Transverse colon (tissue), 4 donors: ENCODE measurements at regions not wholly inside any gene's neighbourhood (a gene's known extent, or its start where the extent isn't known, plus 50 kb on each side); places are given as distances from the start of the nearest gene placed in this dataset.
A peak's percentile ranks its signal among the peaks of the same experiment; 100 is the strongest.

ENCODE experiments used
- DNase-seq: peaks from one replicate; pipeline ENCODE4 v3.0.0-alpha.2; 2019
- H3K27ac ChIP-seq, 4 donors: fragments of 200-600 bp; sonication (generic); 2 replicates each; pipeline ENCODE4 v1.5.1; 2016 to 2018; ENCODE audit warnings: inconsistent platforms in 4 of 4
- H3K27me3 ChIP-seq: fragments of 200-600 bp; sonication (generic); 2 replicates; pipeline ENCODE4 v1.5.1; 2017; ENCODE audit warnings: inconsistent platforms
- H3K36me3 ChIP-seq, 4 donors: fragments of 200-600 bp; sonication (generic); 2 replicates each; pipeline ENCODE4 v1.5.1; 2017 to 2019; ENCODE audit warnings: inconsistent platforms in 4 of 4
- H3K4me1 ChIP-seq, 4 donors: fragments of 200-600 bp; sonication (generic); 2 replicates each; pipeline ENCODE4 v1.5.1; 2017 to 2020; ENCODE audit warnings: inconsistent platforms in 4 of 4
- H3K4me3 ChIP-seq, 4 donors: fragments of 200-600 bp; sonication (generic); 1 replicate in 1 of 4; 2 replicates in 3 of 4; pipeline versions ENCODE4 v1.5.1 to v1.6.1; 2017 to 2019; ENCODE audit warnings: inconsistent platforms in 4 of 4
- H3K9me3 ChIP-seq, 2 donors: fragments of 200-600 bp; sonication (generic); 2 replicates each; pipeline ENCODE4 v1.5.1; 2017 to 2019; ENCODE audit warnings: inconsistent platforms in 2 of 2
- CTCF ChIP-seq, 5 experiments: fragments of 200-600 bp in 3 of 5; fragments of 450-650 bp in 2 of 5; sonication (generic) in 3 of 5; IDR thresholded peaks; 1 replicate in 2 of 5; 2 replicates in 3 of 5; pipeline ENCODE4 v1.5.1; 2016 to 2017; ENCODE audit warnings: antibody characterized with exemption in 5 of 5, inconsistent platforms in 3 of 5, mild to moderate bottlenecking in 2 of 5, moderate library complexity in 1 of 5
- EP300 ChIP-seq: sonication (generic); formaldehyde crosslinking; IDR thresholded peaks from one replicate; pipeline ENCODE4 v1.6.1; 2017; ENCODE audit warnings: antibody characterized with exemption, low read depth
- POLR2A ChIP-seq: fragments of 450-650 bp; IDR thresholded peaks from one replicate; pipeline ENCODE4 v1.6.1; 2016; ENCODE audit warnings: antibody characterized with exemption, mild to moderate bottlenecking, moderate library complexity
- POLR2AphosphoS5 ChIP-seq, 3 donors: sonication (generic); formaldehyde crosslinking; IDR thresholded peaks; one replicate each; pipeline ENCODE4 v1.6.1; 2016; ENCODE audit warnings: antibody characterized with exemption in 3 of 3
- WGBS, 2 donors: methylation state at CpG; one replicate each; pipeline ENCODE4 v1.1.5; 2018; ENCODE audit warnings: low coverage in 1 of 2; 5-methylcytosine and 5-hydroxymethylcytosine counted together
- in situ Hi-C, 4 donors: fragments of 200-750 bp; cut with MboI; loops; one replicate each; pipeline versions ENCODE4 v1.15.0 to v1.15.1; 2017; ENCODE audit warnings: low sequenced_read_pairs in 3 of 4, low pct_ligation_motif_present in 1 of 4, low pct_unique_long_range_greater_than_20kb in 1 of 4
- intact Hi-C: fragments of 100-400 bp; cut with DNase I; formaldehyde crosslinking; loops from one replicate; pipeline ENCODE4 v1.15.1; 2023; ENCODE audit warnings: low total_unique reads

GRCh38 chr6:220312-220711 lies 72.0 kb upstream of the DUSP22 start:
- Histone ChIP-seq H3K36me3 (no peaks in the 10 kb centered on the region), H3K27ac (no peak overlapping the region), H3K4me3 (no peak overlapping the region), H3K27me3 (peaks cover 6% of the 10 kb centered on the region), H3K4me1 (no peaks in the 10 kb centered on the region), H3K9me3 (no peaks in the 10 kb centered on the region)
- in situ Hi-C loops = no loop called here
- intact Hi-C loops = no loop called here
- TF ChIP-seq POLR2A (no peak), EP300 (no peak), CTCF (IDR thresholded peaks at IDR 0.05) (no peak), POLR2AphosphoS5 (IDR thresholded peaks at IDR 0.05) (no peak)
- WGBS, 2 donors = 75 to 86% methylated on average over 4 of the region's 4 CpGs
- no peak for DNase-seq

GRCh38 chr6:220721-221475 lies 71.4 kb upstream of the DUSP22 start:
- H3K9me3 ChIP-seq = no peaks in the 10 kb centered on the region
- peak overlapping the region in 1 of 4 donors; percentile 13 for H3K27ac ChIP-seq
- no peaks in the 10 kb centered on the region for H3K4me1 ChIP-seq
- no peaks in the 10 kb centered on the region for H3K36me3 ChIP-seq
- H3K27me3 ChIP-seq = peaks cover 6% of the 10 kb centered on the region
- no peak for TF ChIP-seq POLR2AphosphoS5 (IDR thresholded peaks at IDR 0.05)
- no peak for TF ChIP-seq POLR2A
- TF ChIP-seq EP300 = no peak
- TF ChIP-seq CTCF (IDR thresholded peaks at IDR 0.05) = no peak
- no peak for DNase-seq
- intact Hi-C loops (no loop called here), in situ Hi-C loops (no loop called here)
- H3K4me3 ChIP-seq = no peak overlapping the region
- 60 to 67% methylated on average over 10 to 16 of the region's 16 CpGs for WGBS, 2 donors

- intact Hi-C loops = loop anchor here (2.0 kb wide), 1 partner anchor 77 kb away; no protein-coding TSS in a partner anchor
- Histone ChIP-seq H3K9me3 (no peaks in the 10 kb centered on the region), H3K4me3 (no peak overlapping the region), H3K27me3 (peaks cover 6% of the 10 kb centered on the region), H3K36me3 (no peaks in the 10 kb centered on the region), H3K27ac (peak overlapping the region in 1 of 4 donors; percentile 13), H3K4me1 (no peaks in the 10 kb centered on the region)
- DNase-seq = no peak
- WGBS, 2 donors = 58 to 62% methylated on average over 14 of the region's 14 CpGs
- in situ Hi-C loops = no loop called here
- TF ChIP-seq POLR2AphosphoS5 (IDR thresholded peaks at IDR 0.05) = no peak
- TF ChIP-seq POLR2A = no peak
- TF ChIP-seq EP300 = no peak
- TF ChIP-seq CTCF (IDR thresholded peaks at IDR 0.05) = no peak
Observed at GRCh38 chr6:221531-222349, 70.5 kb upstream of the DUSP22 start.

DNA sequence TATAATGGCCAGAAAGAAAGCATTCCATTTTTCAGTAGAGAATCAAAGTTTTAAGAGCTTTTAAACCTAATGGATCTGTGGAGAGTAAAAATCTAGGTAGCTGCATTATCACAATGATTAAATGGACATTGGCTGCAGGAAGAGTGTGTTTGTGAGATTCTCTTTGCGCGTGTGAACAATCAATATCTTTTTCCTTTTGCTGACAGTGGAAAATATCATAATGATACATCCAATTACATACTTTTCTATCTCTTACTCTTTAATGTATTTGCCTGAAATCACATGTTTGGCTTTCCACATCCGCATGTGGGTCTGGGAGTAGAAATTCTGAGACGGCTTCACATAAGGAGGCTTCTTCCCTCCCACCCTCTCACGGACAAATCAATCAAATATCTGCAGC lies 69.8 kb upstream of the DUSP22 start:
- Histone ChIP-seq H3K27ac (no peak overlapping the region), H3K4me1 (no peaks in the 10 kb centered on the region), H3K36me3 (no peaks in the 10 kb centered on the region), H3K9me3 (no peaks in the 10 kb centered on the region), H3K4me3 (no peak overlapping the region), H3K27me3 (peaks cover 6% of the 10 kb centered on the region)
- TF ChIP-seq EP300 (no peak), CTCF (IDR thresholded peaks at IDR 0.05) (no peak), POLR2A (no peak), POLR2AphosphoS5 (IDR thresholded peaks at IDR 0.05) (no peak)
- 91 to 92% methylated on average over 5 of the region's 5 CpGs for WGBS, 2 donors
- DNase-seq = no peak
- in situ Hi-C loops = no loop called here
- intact Hi-C loops = loop anchor here (2.0 kb wide), 1 partner anchor 76 kb away; no protein-coding TSS in a partner anchor
